ENCODE measurements at regions not wholly inside any gene's neighbourhood (a gene's known extent, or its start where the extent isn't known, plus 50 kb on each side); places are given as distances from the start of the nearest gene placed in this dataset.

DNA sequence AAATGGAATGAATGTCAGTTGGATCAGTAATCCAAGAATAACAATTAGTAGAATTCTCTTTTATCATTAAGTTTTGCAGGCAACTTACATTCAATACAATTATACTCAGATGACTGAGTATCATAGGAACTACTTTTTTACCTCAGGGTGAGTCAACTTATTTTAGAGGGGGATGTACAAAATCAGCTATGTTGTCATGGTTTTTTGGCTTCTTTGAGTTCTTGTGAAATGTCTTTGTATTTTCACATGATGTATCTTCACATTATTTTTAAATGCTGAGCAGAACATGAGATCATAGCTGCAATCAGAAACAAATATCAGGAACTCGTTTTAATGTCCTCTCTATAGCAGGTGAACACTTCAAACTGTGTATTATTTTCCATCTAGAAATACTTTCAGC, 65.3 kb upstream of the PTPRR start:
- Histone ChIP-seq H3K36me3 (replicated peaks in 1 of 2; ENCODE audit: control insufficient read depth in 1 of 2, insufficient read depth in 2 of 2, low read length in 2 of 2) (no peaks in the 10 kb centered on the region), H3K27me3 (ENCODE audit: control insufficient read depth in 1 of 2, insufficient read depth in 2 of 2, low read length in 2 of 2) (no peaks in the 10 kb centered on the region; a peak in 1 of 5 replicates), H3K79me2 (ENCODE audit: insufficient read depth, low read length) (no peaks in the 10 kb centered on the region), H2AFZ (ENCODE audit: low read length) (no peak overlapping the region), H3K4me1 (ENCODE audit: insufficient read depth, low read length) (no peaks in the 10 kb centered on the region), H3K9me3 (ENCODE audit: low read length) (no peaks in the 10 kb centered on the region), H3K4me2 (ENCODE audit: low read depth, low read length) (no peak overlapping the region), H3K9ac (ENCODE audit: insufficient read depth, low read depth, low read length) (no peak overlapping the region), H4K20me1 (ENCODE audit: insufficient read depth, low read length) (no peaks in the 10 kb centered on the region), H3K27ac (ENCODE audit: extremely low read length, insufficient read depth, low read length) (no peak overlapping the region), H3K4me3 (replicated peaks in 1 of 3; ENCODE audit: insufficient read depth in 1 of 3, low read depth in 2 of 3, low read length in 3 of 3) (no peak overlapping the region)
- BruUV-seq (replicated peaks), result no TSS peak
- TF ChIP-seq ETV6 (CRISPR knock-in tag; conservative IDR thresholded peaks at IDR 0.05), result no peak
- TF ChIP-seq STAG1 (CRISPR knock-in tag; IDR thresholded peaks at IDR 0.05), result no peak
- TF ChIP-seq POGZ (CRISPR knock-in tag; IDR thresholded peaks at IDR 0.05), result no peak
- TF ChIP-seq, protein P1, sequence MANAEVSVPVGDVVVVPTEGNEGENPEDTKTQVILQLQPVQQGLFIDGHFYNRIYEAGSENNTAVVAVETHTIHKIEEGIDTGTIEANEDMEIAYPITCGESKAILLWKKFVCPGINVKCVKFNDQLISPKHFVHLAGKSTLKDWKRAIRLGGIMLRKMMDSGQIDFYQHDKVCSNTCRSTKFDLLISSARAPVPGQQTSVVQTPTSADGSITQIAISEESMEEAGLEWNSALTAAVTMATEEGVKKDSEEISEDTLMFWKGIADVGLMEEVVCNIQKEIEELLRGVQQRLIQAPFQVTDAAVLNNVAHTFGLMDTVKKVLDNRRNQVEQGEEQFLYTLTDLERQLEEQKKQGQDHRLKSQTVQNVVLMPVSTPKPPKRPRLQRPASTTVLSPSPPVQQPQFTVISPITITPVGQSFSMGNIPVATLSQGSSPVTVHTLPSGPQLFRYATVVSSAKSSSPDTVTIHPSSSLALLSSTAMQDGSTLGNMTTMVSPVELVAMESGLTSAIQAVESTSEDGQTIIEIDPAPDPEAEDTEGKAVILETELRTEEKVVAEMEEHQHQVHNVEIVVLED (CRISPR knock-in tag; IDR thresholded peaks at IDR 0.05; ENCODE audit: borderline replicate concordance), result no peak
- TF ChIP-seq, protein P2, sequence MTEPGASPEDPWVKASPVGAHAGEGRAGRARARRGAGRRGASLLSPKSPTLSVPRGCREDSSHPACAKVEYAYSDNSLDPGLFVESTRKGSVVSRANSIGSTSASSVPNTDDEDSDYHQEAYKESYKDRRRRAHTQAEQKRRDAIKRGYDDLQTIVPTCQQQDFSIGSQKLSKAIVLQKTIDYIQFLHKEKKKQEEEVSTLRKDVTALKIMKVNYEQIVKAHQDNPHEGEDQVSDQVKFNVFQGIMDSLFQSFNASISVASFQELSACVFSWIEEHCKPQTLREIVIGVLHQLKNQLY (CRISPR knock-in tag; IDR thresholded peaks at IDR 0.05), result no peak
- no peak for TF ChIP-seq NCOA5 (CRISPR knock-in tag; IDR thresholded peaks at IDR 0.05)
- TF ChIP-seq SP140L (CRISPR knock-in tag; IDR thresholded peaks at IDR 0.05; ENCODE audit: borderline replicate concordance), result no peak
- TF ChIP-seq ZIK1 (CRISPR knock-in tag; IDR thresholded peaks at IDR 0.05; ENCODE audit: borderline replicate concordance, low read depth), result no peak
- TF ChIP-seq JUNB (CRISPR knock-in tag; IDR thresholded peaks at IDR 0.05; ENCODE audit: borderline replicate concordance), result no peak
- no peak for TF ChIP-seq FOSL2 (CRISPR knock-in tag; IDR thresholded peaks at IDR 0.05)
- TF ChIP-seq, protein P3, sequence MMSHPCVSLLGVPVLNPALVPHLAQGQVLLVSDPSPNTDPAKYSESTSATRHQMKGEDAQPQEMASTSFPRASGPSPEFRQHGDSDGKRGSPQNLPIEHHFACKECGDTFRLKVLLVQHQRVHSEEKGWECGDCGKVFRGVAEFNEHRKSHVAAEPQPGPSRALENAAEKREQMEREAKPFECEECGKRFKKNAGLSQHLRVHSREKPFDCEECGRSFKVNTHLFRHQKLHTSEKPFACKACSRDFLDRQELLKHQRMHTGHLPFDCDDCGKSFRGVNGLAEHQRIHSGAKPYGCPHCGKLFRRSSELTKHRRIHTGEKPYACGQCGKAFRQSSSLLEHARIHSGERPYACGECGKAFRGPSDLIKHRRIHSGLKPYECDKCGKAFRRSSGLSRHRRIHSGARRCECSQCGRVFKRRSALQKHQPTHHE (CRISPR knock-in tag; IDR thresholded peaks at IDR 0.05; ENCODE audit: borderline replicate concordance), result no peak
- no peak for TF ChIP-seq ZNF263 (CRISPR knock-in tag; IDR thresholded peaks at IDR 0.05)
- no peak for TF ChIP-seq ZNF441 (CRISPR knock-in tag; IDR thresholded peaks at IDR 0.05; ENCODE audit: borderline replicate concordance)
- TF ChIP-seq KLF11 (CRISPR knock-in tag; IDR thresholded peaks at IDR 0.05), result no peak
- no peak for TF ChIP-seq ZNF772 (CRISPR knock-in tag; IDR thresholded peaks at IDR 0.05)
- ChIA-PET CTCF (ENCODE audit: low intra/inter-chr PET ratio, low total read pairs) (no interaction called here), POLR2A (no interaction called here)
- 0% methylated on average over 1 of the region's 1 CpG for WGBS (ENCODE audit: low lambda C conversion rate)
- no peak for DNase-seq (ENCODE audit: low spot score)
- intact Hi-C loops (cut with micrococcal nuclease; ENCODE audit: unreplicated experiment), result no loop called here
- in situ Hi-C loops (cut with HindIII; ENCODE audit: extremely low pct_ligation_motif_present, low pct_unique_long_range_greater_than_20kb), result no loop called here
- ATAC-seq, result no peak
- no peak for FAIRE-seq
